KMS-11 (cell line): ENCODE measurements at regions not wholly inside any gene's neighbourhood (a gene's known extent, or its start where the extent isn't known, plus 50 kb on each side); places are given as distances from the start of the nearest gene placed in this dataset.
"Not testable (repeated sequence)": the region's sequence is repeated elsewhere in the genome, so short reads cannot be mapped to it uniquely, and the experiment has no call there.

ENCODE experiments used
- H2AFZ ChIP-seq: fragments of 200-600 bp; sonication (generic); 2 replicates; pipeline ENCODE4 v1.6.1; 2016; ENCODE audit warnings: antibody characterized with exemption, mixed run types, low read depth
- H3K27ac ChIP-seq: fragments of 200-600 bp; sonication (generic); 2 replicates; pipeline ENCODE4 v1.6.1; 2016; ENCODE audit warnings: mild to moderate bottlenecking, mixed run types
- H3K27me3 ChIP-seq: fragments of 200-600 bp; sonication (generic); 2 replicates; pipeline ENCODE4 v1.6.1; 2017; ENCODE audit warnings: mild to moderate bottlenecking, low read depth, mixed run types, moderate library complexity; ENCODE audit not compliant: insufficient read depth
- H3K36me3 ChIP-seq: fragments of 200-600 bp; sonication (generic); 2 replicates; pipeline ENCODE4 v1.6.1; 2017; ENCODE audit warnings: mild to moderate bottlenecking, mixed run types; ENCODE audit not compliant: insufficient read depth
- H3K4me1 ChIP-seq: fragments of 200-600 bp; sonication (generic); 2 replicates; pipeline ENCODE4 v1.6.1; 2016; ENCODE audit warnings: mild to moderate bottlenecking, low read depth, mixed run types; ENCODE audit not compliant: poor library complexity, severe bottlenecking
- H3K4me2 ChIP-seq: fragments of 200-600 bp; sonication (generic); 2 replicates; pipeline ENCODE4 v1.7.0; 2016; ENCODE audit warnings: mild to moderate bottlenecking, mixed run types
- H3K4me3 ChIP-seq: fragments of 200-600 bp; sonication (generic); IDR thresholded peaks from 2 replicates; pipeline ENCODE4 v1.6.1; 2017; ENCODE audit warnings: low read depth, low read length, mixed read lengths; ENCODE audit not compliant: insufficient read depth
- H3K79me2 ChIP-seq: fragments of 200-600 bp; sonication (generic); 2 replicates; pipeline ENCODE4 v1.6.1; 2016; ENCODE audit warnings: low read depth, mixed run types; ENCODE audit not compliant: insufficient read depth
- H3K9ac ChIP-seq: fragments of 200-600 bp; sonication (generic); 2 replicates; pipeline ENCODE4 v1.6.1; 2016; ENCODE audit warnings: mild to moderate bottlenecking, mixed run types
- H4K20me1 ChIP-seq: fragments of 200-600 bp; sonication (generic); 2 replicates; pipeline ENCODE4 v1.6.1; 2016; ENCODE audit warnings: mild to moderate bottlenecking, mixed run types; ENCODE audit not compliant: insufficient read depth
- CTCF ChIP-seq: fragments of 200-600 bp; sonication (generic); conservative IDR thresholded peaks from 2 replicates; pipeline ENCODE4 v1.6.1; 2017; ENCODE audit warnings: low read depth, mild to moderate bottlenecking, antibody characterized with exemption, low read length, moderate library complexity, mixed read lengths

- Histone ChIP-seq H3K27ac (no peak overlapping the region), H3K4me3 (no peak overlapping the region), H3K9ac (no peak overlapping the region), H4K20me1 (no peaks in the 10 kb centered on the region), H3K27me3 (no peaks in the 10 kb centered on the region), H3K36me3 (no peaks in the 10 kb centered on the region), H3K79me2 (no peaks in the 10 kb centered on the region), H2AFZ (no peak overlapping the region), H3K4me2 (no peak overlapping the region), H3K4me1 (no peaks in the 10 kb centered on the region)
- no peak for TF ChIP-seq CTCF
Measured at GRCh38 chr21:35384375-35384774, 335.3 kb upstream of the RUNX1 start.

GRCh38 chr21:35382696-35383095, 333.6 kb upstream of the RUNX1 start:
- no peaks in the 10 kb centered on the region for H3K36me3 ChIP-seq
- no peaks in the 10 kb centered on the region for H3K79me2 ChIP-seq
- no peaks in the 10 kb centered on the region for H3K27me3 ChIP-seq
- no peak overlapping the region for H3K27ac ChIP-seq
- H2AFZ ChIP-seq, result no peak overlapping the region
- no peaks in the 10 kb centered on the region for H3K4me1 ChIP-seq
- H3K4me3 ChIP-seq, result no peak overlapping the region
- no peaks in the 10 kb centered on the region for H4K20me1 ChIP-seq
- no peak overlapping the region for H3K4me2 ChIP-seq
- TF ChIP-seq CTCF, result no peak
- no peak overlapping the region for H3K9ac ChIP-seq

GRCh38 chr21:35381743-35382310, 332.7 kb upstream of the RUNX1 start:
- TF ChIP-seq CTCF, result no peak
- no peaks in the 10 kb centered on the region for H3K79me2 ChIP-seq
- H3K4me1 ChIP-seq, result no peaks in the 10 kb centered on the region
- H3K36me3 ChIP-seq, result no peaks in the 10 kb centered on the region
- no peak overlapping the region for H3K4me3 ChIP-seq
- H3K9ac ChIP-seq, result no peak overlapping the region
- H3K27me3 ChIP-seq, result no peaks in the 10 kb centered on the region
- no peak overlapping the region for H3K27ac ChIP-seq
- no peaks in the 10 kb centered on the region for H4K20me1 ChIP-seq
- H2AFZ ChIP-seq, result no peak overlapping the region
- H3K4me2 ChIP-seq, result no peak overlapping the region

GRCh38 chr21:35380304-35380703, 331.2 kb upstream of the RUNX1 start:
- H4K20me1 ChIP-seq, H3K79me2 ChIP-seq, H3K9ac ChIP-seq, H2AFZ ChIP-seq, H3K27ac ChIP-seq, H3K36me3 ChIP-seq, H3K4me1 ChIP-seq, H3K4me3 ChIP-seq, H3K4me2 ChIP-seq, H3K27me3 ChIP-seq: not testable (repeated sequence)

- H3K4me2 ChIP-seq, result no peak overlapping the region
- H3K9ac ChIP-seq, result no peak overlapping the region
- H3K27ac ChIP-seq, result no peak overlapping the region
- no peaks in the 10 kb centered on the region for H3K4me1 ChIP-seq
- no peak overlapping the region for H2AFZ ChIP-seq
- H3K36me3 ChIP-seq, result no peaks in the 10 kb centered on the region
- no peaks in the 10 kb centered on the region for H4K20me1 ChIP-seq
- no peaks in the 10 kb centered on the region for H3K27me3 ChIP-seq
- no peak for TF ChIP-seq CTCF
- no peak overlapping the region for H3K4me3 ChIP-seq
- no peaks in the 10 kb centered on the region for H3K79me2 ChIP-seq
Measured at GRCh38 chr21:35378881-35379280, 329.8 kb upstream of the RUNX1 start.
